Neural progenitor cell (in vitro differentiated cells): ENCODE measurements at regions not wholly inside any gene's neighbourhood (a gene's known extent, or its start where the extent isn't known, plus 50 kb on each side); places are given as distances from the start of the nearest gene placed in this dataset.

Source experiments
- DNase-seq: peaks from one replicate; pipeline ENCODE4 v3.0.0-alpha.2; 2016; ENCODE audit warnings: low spot score
- H2AFZ ChIP-seq: fragments of 200-600 bp; sonication (generic); replicated peaks from 2 replicates; pipeline ENCODE4 v1.6.1; 2016; ENCODE audit warnings: antibody characterized with exemption
- H3F3A ChIP-seq: fragments of 200-600 bp; sonication (generic); 2 replicates; pipeline ENCODE4 v1.6.1; 2016; ENCODE audit warnings: antibody characterized with exemption, low read depth
- H3K27ac ChIP-seq: fragments of 200-600 bp; sonication (generic); 2 replicates; pipeline ENCODE4 v1.5.1; 2016; ENCODE audit warnings: mild to moderate bottlenecking
- H3K27me3 ChIP-seq: fragments of 200-600 bp; sonication (generic); 2 replicates; pipeline ENCODE4 v1.6.1; 2016; ENCODE audit warnings: mild to moderate bottlenecking, moderate library complexity
- H3K36me3 ChIP-seq: fragments of 200-600 bp; sonication (generic); 2 replicates; pipeline ENCODE4 v1.5.1; 2016
- H3K4me1 ChIP-seq: fragments of 200-600 bp; sonication (generic); 2 replicates; pipeline ENCODE4 v1.6.1; 2016; ENCODE audit warnings: mixed run types
- H3K4me2 ChIP-seq: fragments of 200-600 bp; sonication (generic); 2 replicates; pipeline ENCODE4 v1.6.1; 2016
- H3K4me3 ChIP-seq: fragments of 200-600 bp; sonication (generic); 2 replicates; pipeline ENCODE4 v1.5.1; 2016
- H3K79me2 ChIP-seq: fragments of 200-600 bp; sonication (generic); 2 replicates; pipeline ENCODE4 v1.6.1; 2016; ENCODE audit warnings: low read depth
- H3K9ac ChIP-seq: fragments of 200-600 bp; sonication (generic); 2 replicates; pipeline ENCODE4 v1.6.1; 2016
- H3K9me3 ChIP-seq: fragments of 200-600 bp; sonication (generic); 2 replicates; pipeline ENCODE4 v1.5.1; 2016; ENCODE audit warnings: low read depth
- H4K20me1 ChIP-seq: fragments of 200-600 bp; sonication (generic); 2 replicates; pipeline ENCODE4 v1.6.1; 2016; ENCODE audit warnings: low read depth
- H3K27ac Mint-ChIP-seq: 3 replicates; pipeline ENCODE4 v1.8.0; 2021; ENCODE audit warnings: mixed read lengths
- H3K27me3 Mint-ChIP-seq: 2 replicates; pipeline ENCODE4 v1.8.0; 2022; ENCODE audit warnings: low read depth, mild to moderate bottlenecking, inconsistent platforms, moderate library complexity, mixed read lengths; ENCODE audit not compliant: insufficient read depth
- H3K36me3 Mint-ChIP-seq: 3 replicates; pipeline ENCODE4 v1.8.0; 2021; ENCODE audit warnings: mixed read lengths
- H3K4me1 Mint-ChIP-seq: 3 replicates; pipeline ENCODE4 v1.8.0; 2021; ENCODE audit warnings: mixed read lengths
- H3K4me3 Mint-ChIP-seq: 3 replicates; pipeline ENCODE4 v1.8.0; 2021; ENCODE audit warnings: mild to moderate bottlenecking, moderate library complexity, mixed read lengths
- H3K9me3 Mint-ChIP-seq: 3 replicates; pipeline ENCODE4 v1.8.0; 2020; ENCODE audit warnings: mixed read lengths
- EZH2 ChIP-seq: fragments of 200-600 bp; sonication (generic); IDR thresholded peaks from 2 replicates; pipeline ENCODE4 v1.6.1; 2017; ENCODE audit warnings: antibody characterized with exemption, mild to moderate bottlenecking, moderate library complexity
- EZH2phosphoT487 ChIP-seq: fragments of 200-600 bp; sonication (generic); IDR thresholded peaks from 2 replicates; pipeline ENCODE4 v1.6.1; 2017; ENCODE audit warnings: antibody characterized with exemption
- TF ChIP-seq, protein P1 (sequence below): fragments of 200-600 bp; sonication (generic); IDR thresholded peaks from 2 replicates; pipeline ENCODE4 v1.5.1; 2017; ENCODE audit warnings: antibody characterized with exemption, mild to moderate bottlenecking

DNA sequence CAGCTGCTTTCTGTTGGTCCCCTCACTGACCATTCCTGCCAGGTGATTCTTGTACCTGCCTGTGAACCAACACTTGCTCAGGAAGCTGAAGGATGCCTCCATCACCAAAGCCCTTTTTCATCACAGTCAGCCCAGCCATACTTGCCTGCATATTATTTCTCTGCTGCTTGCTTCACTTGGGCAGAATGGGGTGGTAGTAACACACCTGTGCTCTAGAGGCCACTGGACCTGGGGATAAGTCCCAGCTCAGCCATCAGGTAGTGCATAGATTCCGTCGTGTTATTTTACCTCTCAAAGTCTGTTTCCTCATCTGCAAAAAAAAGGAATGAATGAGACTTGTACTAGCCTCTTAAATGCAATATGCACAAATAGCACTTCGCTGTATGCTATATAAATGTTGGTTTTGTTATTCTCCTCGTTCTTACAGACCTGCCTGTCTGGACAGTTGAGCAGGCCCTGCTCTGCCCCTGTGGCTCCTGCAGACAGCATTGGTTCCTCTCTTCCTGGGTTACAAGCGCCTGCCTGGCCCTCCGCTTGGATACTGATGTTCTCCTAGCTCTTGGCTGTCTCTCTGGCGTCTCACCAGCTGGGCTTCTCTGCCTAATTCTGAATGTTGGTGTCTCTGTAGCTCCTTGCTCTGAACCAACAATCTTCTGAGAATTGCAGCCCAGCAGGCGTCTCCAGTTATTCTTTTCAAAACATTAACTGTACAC is 151.8 kb downstream of the UNC5CL start:
- Mint-ChIP-seq H3K4me3 (no peak overlapping the region), H3K4me1 (peaks cover 21% of the 10 kb centered on the region), H3K27me3 (peaks cover 6% of the 10 kb centered on the region), H3K27ac (no peak overlapping the region), H3K9me3 (no peaks in the 10 kb centered on the region), H3K36me3 (no peaks in the 10 kb centered on the region)
- H3K4me1 ChIP-seq: peaks cover 4% of the 10 kb centered on the region
- H3K4me2 ChIP-seq: no peak overlapping the region
- no peaks in the 10 kb centered on the region for H3K9me3 ChIP-seq
- no peak overlapping the region for H3K27ac ChIP-seq
- no peak overlapping the region for H3K9ac ChIP-seq
- no peak overlapping the region for H2AFZ ChIP-seq
- no peaks in the 10 kb centered on the region for H3K36me3 ChIP-seq
- no peak overlapping the region for H3K4me3 ChIP-seq
- H4K20me1 ChIP-seq: no peaks in the 10 kb centered on the region
- no peaks in the 10 kb centered on the region for H3F3A ChIP-seq
- no peaks in the 10 kb centered on the region for H3K79me2 ChIP-seq
- H3K27me3 ChIP-seq: no peaks in the 10 kb centered on the region
- no peak for DNase-seq
- no peak for TF ChIP-seq EZH2phosphoT487
- TF ChIP-seq EZH2: no peak
- TF ChIP-seq, protein P1, sequence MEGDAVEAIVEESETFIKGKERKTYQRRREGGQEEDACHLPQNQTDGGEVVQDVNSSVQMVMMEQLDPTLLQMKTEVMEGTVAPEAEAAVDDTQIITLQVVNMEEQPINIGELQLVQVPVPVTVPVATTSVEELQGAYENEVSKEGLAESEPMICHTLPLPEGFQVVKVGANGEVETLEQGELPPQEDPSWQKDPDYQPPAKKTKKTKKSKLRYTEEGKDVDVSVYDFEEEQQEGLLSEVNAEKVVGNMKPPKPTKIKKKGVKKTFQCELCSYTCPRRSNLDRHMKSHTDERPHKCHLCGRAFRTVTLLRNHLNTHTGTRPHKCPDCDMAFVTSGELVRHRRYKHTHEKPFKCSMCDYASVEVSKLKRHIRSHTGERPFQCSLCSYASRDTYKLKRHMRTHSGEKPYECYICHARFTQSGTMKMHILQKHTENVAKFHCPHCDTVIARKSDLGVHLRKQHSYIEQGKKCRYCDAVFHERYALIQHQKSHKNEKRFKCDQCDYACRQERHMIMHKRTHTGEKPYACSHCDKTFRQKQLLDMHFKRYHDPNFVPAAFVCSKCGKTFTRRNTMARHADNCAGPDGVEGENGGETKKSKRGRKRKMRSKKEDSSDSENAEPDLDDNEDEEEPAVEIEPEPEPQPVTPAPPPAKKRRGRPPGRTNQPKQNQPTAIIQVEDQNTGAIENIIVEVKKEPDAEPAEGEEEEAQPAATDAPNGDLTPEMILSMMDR: no peak

DNA sequence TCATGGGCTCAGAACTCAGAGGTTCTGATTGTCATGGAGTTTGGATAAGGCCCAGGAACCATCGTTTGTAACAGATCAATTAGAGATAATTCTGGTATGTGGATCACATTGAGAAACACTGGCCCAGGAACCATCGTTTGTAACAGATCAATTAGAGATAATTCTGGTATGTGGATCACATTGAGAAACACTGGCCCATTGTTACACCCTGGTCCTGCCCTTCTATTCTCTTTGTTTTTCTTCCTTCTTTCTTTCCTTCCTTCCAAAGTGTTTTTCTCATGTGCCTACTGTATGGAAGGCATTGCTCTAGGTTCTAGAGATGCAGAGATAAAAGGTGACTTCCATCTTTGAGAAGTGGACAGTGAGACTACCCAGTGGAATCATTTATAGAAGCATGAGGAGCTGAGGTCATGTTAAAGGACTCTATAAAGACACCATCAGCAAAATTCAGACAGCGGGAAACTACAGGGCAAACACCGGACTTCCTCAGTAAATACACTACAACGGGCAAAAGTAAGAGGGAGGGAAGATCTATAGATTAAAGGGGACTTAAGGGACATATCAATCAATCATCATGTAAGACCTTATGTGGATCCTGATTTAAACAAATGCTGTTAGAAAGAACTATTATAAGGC is 153.8 kb downstream of the UNC5CL start:
- Mint-ChIP-seq H3K36me3 (no peaks in the 10 kb centered on the region), H3K4me1 (peaks cover 18% of the 10 kb centered on the region), H3K4me3 (no peak overlapping the region), H3K9me3 (no peaks in the 10 kb centered on the region), H3K27ac (no peak overlapping the region), H3K27me3 (peaks cover 2% of the 10 kb centered on the region)
- Histone ChIP-seq H3K4me2 (no peak overlapping the region), H3K79me2 (no peaks in the 10 kb centered on the region), H3K4me1 (peaks cover 4% of the 10 kb centered on the region), H3F3A (no peaks in the 10 kb centered on the region), H2AFZ (no peak overlapping the region), H3K4me3 (no peak overlapping the region), H3K9me3 (no peaks in the 10 kb centered on the region), H3K9ac (no peak overlapping the region), H4K20me1 (no peaks in the 10 kb centered on the region), H3K36me3 (no peaks in the 10 kb centered on the region), H3K27ac (no peak overlapping the region), H3K27me3 (no peaks in the 10 kb centered on the region)
- DNase-seq: no peak
- TF ChIP-seq EZH2phosphoT487: no peak
- TF ChIP-seq, protein P1: no peak
- TF ChIP-seq EZH2: no peak

DNA sequence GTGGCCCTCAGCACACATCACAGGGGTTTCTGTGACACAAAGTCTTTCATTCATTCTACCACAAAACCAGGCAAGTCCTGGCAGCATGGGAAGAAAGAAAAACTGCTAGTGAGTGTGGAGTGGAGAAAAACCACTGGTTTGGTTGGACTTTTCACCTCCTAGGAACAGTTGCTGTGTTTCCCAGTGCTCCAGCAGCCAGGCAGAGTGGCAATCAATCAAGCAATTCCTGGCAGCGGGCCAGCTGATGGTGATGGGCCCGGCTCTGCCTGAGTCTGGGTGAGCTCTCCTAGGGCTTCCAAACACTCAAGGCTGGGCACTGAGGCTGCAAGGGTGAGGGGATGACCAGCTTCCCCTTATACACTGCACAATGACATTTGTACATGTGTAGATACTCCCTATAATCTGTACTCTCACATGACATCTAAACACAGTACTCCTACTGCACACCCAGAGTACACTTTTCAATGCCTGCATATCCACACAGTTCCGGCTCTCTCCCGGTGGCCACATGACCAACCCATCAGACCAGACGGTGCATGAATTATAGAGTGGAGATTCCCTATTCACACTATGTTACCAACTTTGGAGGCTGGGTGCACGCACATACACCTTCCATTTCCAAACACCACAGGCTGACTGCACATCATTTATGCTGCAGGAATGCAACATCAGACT is 156.6 kb downstream of the UNC5CL start:
- H3K9ac ChIP-seq: no peak overlapping the region
- H3K79me2 ChIP-seq: no peaks in the 10 kb centered on the region
- no peak overlapping the region for H3K4me3 Mint-ChIP-seq
- no peaks in the 10 kb centered on the region for H4K20me1 ChIP-seq
- no peak overlapping the region for H3K27ac ChIP-seq
- peaks cover 2% of the 10 kb centered on the region for H3K27me3 Mint-ChIP-seq
- H3K27ac Mint-ChIP-seq: no peak overlapping the region
- H3F3A ChIP-seq: no peaks in the 10 kb centered on the region
- no peak overlapping the region for H3K4me2 ChIP-seq
- peaks cover 10% of the 10 kb centered on the region for H3K9me3 Mint-ChIP-seq
- TF ChIP-seq EZH2 (no peak), EZH2phosphoT487 (no peak)
- TF ChIP-seq, protein P1: no peak
- H3K36me3 ChIP-seq: no peaks in the 10 kb centered on the region
- H3K4me1 Mint-ChIP-seq: no peaks in the 10 kb centered on the region
- H3K4me1 ChIP-seq: no peaks in the 10 kb centered on the region
- no peaks in the 10 kb centered on the region for H3K36me3 Mint-ChIP-seq
- no peaks in the 10 kb centered on the region for H3K9me3 ChIP-seq
- no peaks in the 10 kb centered on the region for H3K27me3 ChIP-seq
- H2AFZ ChIP-seq: no peak overlapping the region
- no peak for DNase-seq
- no peak overlapping the region for H3K4me3 ChIP-seq
